HG02943 (cell line): ENCODE measurements at regions not wholly inside any gene's neighbourhood (a gene's known extent, or its start where the extent isn't known, plus 50 kb on each side); places are given as distances from the start of the nearest gene placed in this dataset.

Source experiments
- ATAC-seq: cut with Tn5 transposase; IDR thresholded peaks from one replicate; pipeline ENCODE4 v1.9.1; 2021; ENCODE audit warnings: mild to moderate bottlenecking, low read depth, moderate library complexity; ENCODE audit not compliant: unreplicated experiment

DNA sequence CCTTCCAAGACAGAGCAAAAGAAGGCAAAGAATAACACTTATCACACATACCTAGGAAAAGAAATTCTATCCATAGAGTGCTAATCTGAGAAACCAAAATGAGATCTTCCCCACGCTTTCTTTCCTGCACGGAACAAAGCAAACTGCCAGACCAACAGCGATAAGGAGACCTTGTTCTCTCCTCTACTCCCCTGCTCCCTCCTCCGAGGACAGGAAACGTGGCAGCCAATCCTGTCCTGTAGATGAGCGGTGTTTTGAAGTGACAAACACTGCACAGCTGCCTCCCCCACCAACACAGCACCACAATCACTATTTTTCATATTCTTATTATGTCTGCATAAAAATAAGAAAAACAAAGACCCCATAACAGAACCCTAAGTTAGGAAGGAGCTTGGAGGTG is 113.9 kb upstream of the IRS2 start:
- ATAC-seq: no peak

- ATAC-seq: no peak
Observed at GRCh38 chr13:109899748-109900147, 113.4 kb upstream of the IRS2 start.

DNA sequence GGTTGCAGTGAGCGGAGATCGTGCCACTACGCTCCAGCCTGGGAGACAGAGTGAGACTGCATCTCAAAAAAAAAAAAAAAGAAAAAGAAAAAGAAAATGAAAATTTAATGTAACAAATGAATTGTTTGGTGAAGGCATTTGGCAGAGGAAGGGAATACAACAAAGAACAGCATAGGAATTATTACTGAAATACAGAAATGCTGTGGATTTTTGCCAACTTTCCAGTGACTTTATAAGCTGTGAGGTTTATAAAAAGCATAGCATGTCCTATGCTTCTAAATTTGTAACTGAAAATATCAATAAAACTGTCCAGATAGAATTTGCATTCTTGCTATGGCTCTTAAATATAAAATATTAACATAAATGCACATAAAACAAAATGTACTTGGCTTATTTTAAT is 112.9 kb upstream of the IRS2 start:
- no peak for ATAC-seq

GRCh38 chr13:109897988-109898624 is 111.7 kb upstream of the IRS2 start:
- ATAC-seq: no peak

- no peak for ATAC-seq
Observed at GRCh38 chr13:109892101-109892500, 105.7 kb upstream of the IRS2 start.

GRCh38 chr13:109885235-109885634 is 98.9 kb upstream of the IRS2 start:
- no peak for ATAC-seq

- no peak for ATAC-seq
Observed at GRCh38 chr13:109884462-109884861, 98.1 kb upstream of the IRS2 start.

DNA sequence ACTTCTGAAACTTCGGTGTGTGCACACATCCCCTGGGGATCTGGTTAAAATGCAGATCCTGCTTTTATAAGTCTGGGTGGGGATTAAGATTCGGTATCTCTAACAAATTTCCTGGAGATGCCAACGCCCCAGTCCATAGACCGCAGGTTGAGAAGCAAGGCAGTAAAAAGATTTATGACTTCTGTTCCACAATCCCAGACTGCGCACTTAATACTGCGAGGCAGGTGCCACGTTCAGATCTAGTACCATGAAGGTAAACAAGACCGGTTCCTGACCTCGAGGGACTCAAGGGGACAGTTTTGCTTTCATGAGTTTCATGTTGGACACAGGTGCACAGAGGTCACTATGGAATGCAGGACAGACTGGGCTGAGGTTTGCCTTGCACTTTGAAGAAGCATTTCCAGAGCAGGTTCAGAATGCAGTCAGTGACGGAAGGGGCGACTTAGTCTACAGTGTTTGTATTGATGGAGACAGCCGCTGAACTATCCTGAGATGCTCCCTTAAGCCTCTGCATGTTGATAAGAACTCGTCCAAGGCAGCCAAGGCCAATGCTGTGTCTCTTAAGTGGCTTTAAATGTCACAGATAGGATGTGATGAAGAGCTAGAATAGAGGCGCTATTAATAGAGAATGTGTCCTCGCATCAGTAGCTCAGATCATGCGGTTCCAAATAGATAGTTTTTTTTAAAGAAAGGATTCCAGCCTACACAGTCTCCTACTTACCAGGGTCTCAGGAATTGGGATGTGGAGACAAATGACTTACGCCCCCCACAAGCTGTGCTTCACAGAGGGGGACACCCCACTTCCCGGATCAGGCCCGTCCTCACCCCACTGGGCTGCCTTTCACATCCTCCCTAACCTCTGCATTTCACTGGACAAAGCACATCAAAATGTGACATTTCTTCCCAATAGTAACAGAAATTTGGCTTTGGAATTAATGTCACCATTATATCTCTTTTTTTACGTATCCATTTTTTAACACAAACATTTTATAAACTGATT is 97.1 kb upstream of the IRS2 start:
- no peak for ATAC-seq

- no peak for ATAC-seq
Observed at GRCh38 chr13:109881961-109882558, 95.7 kb upstream of the IRS2 start.

DNA sequence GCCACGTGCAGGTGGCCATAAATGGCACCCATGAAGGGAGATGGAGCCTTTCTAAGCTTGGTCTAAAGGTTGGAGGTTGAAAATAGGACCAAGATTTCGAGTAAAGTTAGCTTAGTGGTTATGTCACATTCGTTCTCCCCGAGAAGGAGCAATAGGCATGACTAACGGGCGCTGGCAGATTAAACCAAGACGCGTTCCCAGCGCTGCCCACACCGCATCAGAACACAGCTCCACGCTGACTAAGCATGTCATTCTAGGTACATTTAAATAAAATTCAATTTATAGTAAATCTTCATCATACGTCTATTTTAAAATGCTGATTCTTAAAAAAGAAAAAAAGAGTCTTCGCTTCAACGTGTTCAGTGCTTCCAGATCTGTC is 95.0 kb upstream of the IRS2 start:
- ATAC-seq: no peak

DNA sequence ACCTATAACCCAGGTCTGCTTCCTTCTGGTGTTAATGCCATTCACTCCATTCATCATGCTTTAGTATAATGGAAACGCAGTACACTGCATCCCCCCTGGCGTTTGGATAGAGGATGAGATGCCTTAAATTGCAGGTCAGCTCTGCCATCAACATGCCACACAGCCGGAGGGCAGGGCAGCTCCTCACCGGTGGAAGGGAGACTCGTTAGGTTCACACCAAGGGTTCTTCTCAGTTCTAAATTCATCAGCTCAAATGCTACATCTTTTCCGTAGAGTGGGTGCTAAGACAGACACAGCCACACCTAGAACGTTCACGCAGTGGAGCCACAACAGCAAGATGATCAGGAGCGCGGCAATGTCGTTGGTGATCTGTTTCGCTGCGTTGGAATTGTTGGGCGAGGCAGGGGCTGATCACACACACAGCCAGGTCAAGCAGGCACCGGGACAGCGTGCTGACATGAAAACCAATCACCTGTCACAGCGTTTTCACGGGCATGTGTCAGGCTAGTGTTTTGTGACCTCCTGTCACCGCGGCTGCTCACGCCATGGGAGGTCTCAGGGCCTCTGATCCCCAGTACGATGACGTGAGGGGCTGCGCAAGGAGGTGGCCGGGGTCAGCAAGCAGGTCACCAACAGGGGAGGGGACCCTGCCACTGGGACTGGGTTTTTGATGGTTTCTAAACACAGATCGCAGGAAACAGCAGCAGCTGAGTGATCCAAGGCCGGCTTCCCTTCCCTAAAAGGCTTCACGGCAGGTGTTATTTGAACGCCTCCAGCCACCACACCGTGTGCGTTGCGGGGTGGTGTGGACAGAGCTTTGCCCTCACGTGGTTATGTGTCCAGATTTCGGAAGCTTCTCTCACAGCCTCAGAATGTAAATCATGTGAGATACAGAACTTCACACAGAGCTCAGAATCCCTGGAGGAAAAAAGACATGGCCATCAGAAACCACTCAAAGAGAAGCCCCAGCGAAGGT is 94.3 kb upstream of the IRS2 start:
- ATAC-seq: no peak

DNA sequence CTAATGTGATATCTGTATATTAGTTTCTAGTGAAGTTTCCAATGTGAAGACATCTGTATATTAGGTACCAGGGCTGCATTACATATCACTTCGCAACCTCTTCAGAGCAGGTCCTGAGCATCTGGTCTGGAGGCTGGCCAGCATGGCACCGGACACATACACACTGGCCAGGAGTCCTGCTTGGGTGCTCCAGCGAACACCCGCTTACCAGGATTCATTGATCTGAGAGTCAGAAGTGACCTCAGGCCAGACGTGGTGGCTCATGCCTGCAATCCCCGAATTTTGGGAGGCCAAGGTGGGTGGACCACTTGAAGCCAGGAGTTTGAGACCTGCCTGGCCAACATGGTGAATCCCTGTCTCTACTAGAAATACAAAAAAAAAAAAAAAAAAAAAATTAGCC is 93.0 kb upstream of the IRS2 start:
- ATAC-seq: no peak

- ATAC-seq: no peak
Observed at GRCh38 chr13:109877809-109878208, 91.4 kb upstream of the IRS2 start.

DNA sequence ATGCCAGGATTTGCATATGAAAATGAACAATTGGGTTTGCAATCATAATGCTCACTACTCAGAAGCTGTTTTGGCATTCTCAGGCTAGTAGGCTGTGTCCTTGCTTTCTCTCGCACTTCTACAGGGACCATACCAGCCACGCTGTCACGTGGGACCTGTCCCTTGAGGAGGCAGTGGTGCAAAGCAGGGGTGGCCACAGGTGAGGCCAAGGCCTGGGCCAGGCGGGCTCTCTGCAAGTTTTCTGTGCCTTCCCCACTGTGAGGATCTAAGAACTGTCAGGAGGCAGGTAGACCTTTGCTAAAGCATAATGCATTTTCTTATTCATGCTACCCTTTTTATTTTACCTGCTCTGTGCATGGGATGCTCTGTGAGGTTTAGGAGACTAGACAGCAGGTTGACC is 89.4 kb upstream of the IRS2 start:
- ATAC-seq: no peak

GRCh38 chr13:109874484-109875454 is 88.4 kb upstream of the IRS2 start:
- no peak for ATAC-seq

- ATAC-seq: no peak
Observed at GRCh38 chr13:109873351-109874123, 87.2 kb upstream of the IRS2 start.

GRCh38 chr13:109872864-109873263 is 86.5 kb upstream of the IRS2 start:
- no peak for ATAC-seq

- no peak for ATAC-seq
Observed at GRCh38 chr13:109870696-109871370, 84.5 kb upstream of the IRS2 start.
